Skeletal muscle tissue (tissue), 3 donors: ENCODE measurements at regions not wholly inside any gene's neighbourhood (a gene's known extent, or its start where the extent isn't known, plus 50 kb on each side); places are given as distances from the start of the nearest gene placed in this dataset.
"Not testable (repeated sequence)": the region's sequence is repeated elsewhere in the genome, so short reads cannot be mapped to it uniquely, and the experiment has no call there.

ENCODE experiments used
- H3K27ac ChIP-seq: one replicate; pipeline ENCODE4 v1.7.0; 2013; ENCODE audit warnings: mild to moderate bottlenecking, low read depth, low read length, inconsistent platforms
- H3K27me3 ChIP-seq, 3 donors: one replicate each; pipeline ENCODE4 v1.7.0; 2013; ENCODE audit warnings: low read length in 3 of 3; ENCODE audit not compliant: control insufficient read depth in 3 of 3, insufficient read depth in 3 of 3
- H3K36me3 ChIP-seq, 3 donors: one replicate each; pipeline ENCODE4 v1.7.0; 2013; ENCODE audit warnings: low read length in 3 of 3; ENCODE audit not compliant: control insufficient read depth in 3 of 3, insufficient read depth in 3 of 3
- H3K4me1 ChIP-seq, 3 donors: one replicate each; pipeline ENCODE4 v1.7.0; 2013; ENCODE audit warnings: low read length in 3 of 3, mild to moderate bottlenecking in 3 of 3; ENCODE audit not compliant: control insufficient read depth in 3 of 3, insufficient read depth in 3 of 3
- H3K4me3 ChIP-seq, 3 donors: one replicate each; pipeline ENCODE4 v1.7.0; 2013; ENCODE audit warnings: low read length in 3 of 3
- H3K9ac ChIP-seq, 3 donors: one replicate each; pipeline ENCODE4 v1.7.0; 2013; ENCODE audit warnings: low read length in 3 of 3, mild to moderate bottlenecking in 3 of 3, moderate library complexity in 2 of 3, low read depth in 1 of 3
- H3K9me3 ChIP-seq, 3 donors: one replicate each; pipeline ENCODE4 v1.7.0; 2013; ENCODE audit warnings: low read length in 3 of 3; ENCODE audit not compliant: control insufficient read depth in 3 of 3
- donor health status: Osteomylitis.

GRCh38 chr3:125779918-125780317, 184.6 kb upstream of the OSBPL11 start:
- not testable (repeated sequence) for H3K36me3 ChIP-seq, H3K4me3 ChIP-seq, H3K9ac ChIP-seq, H3K9me3 ChIP-seq, H3K4me1 ChIP-seq, H3K27ac ChIP-seq, H3K27me3 ChIP-seq

GRCh38 chr3:125781678-125782077, 186.4 kb upstream of the OSBPL11 start:
- H3K4me1 ChIP-seq, H3K9ac ChIP-seq, H3K27me3 ChIP-seq, H3K27ac ChIP-seq, H3K4me3 ChIP-seq, H3K9me3 ChIP-seq, H3K36me3 ChIP-seq: not testable (repeated sequence)

GRCh38 chr3:125790312-125790711, 178.7 kb upstream of the ROPN1B start:
- not testable (repeated sequence) for H3K4me1 ChIP-seq, H3K27ac ChIP-seq, H3K9me3 ChIP-seq, H3K36me3 ChIP-seq, H3K9ac ChIP-seq, H3K4me3 ChIP-seq, H3K27me3 ChIP-seq

GRCh38 chr3:125791021-125791420, 178.0 kb upstream of the ROPN1B start:
- H3K27me3 ChIP-seq, H3K27ac ChIP-seq, H3K9ac ChIP-seq, H3K4me3 ChIP-seq, H3K9me3 ChIP-seq, H3K36me3 ChIP-seq, H3K4me1 ChIP-seq: not testable (repeated sequence)

GRCh38 chr3:125810010-125810409, 159.0 kb upstream of the ROPN1B start:
- H3K36me3 ChIP-seq, H3K27ac ChIP-seq, H3K9me3 ChIP-seq, H3K4me1 ChIP-seq, H3K9ac ChIP-seq, H3K27me3 ChIP-seq, H3K4me3 ChIP-seq: not testable (repeated sequence)

- not testable (repeated sequence) for H3K27ac ChIP-seq, H3K27me3 ChIP-seq, H3K9me3 ChIP-seq, H3K4me3 ChIP-seq, H3K4me1 ChIP-seq, H3K36me3 ChIP-seq, H3K9ac ChIP-seq
These were observed 146.8 kb upstream of the ROPN1B start for GRCh38 chr3:125822175-125822574.

- H3K9me3 ChIP-seq, H3K27ac ChIP-seq, H3K4me3 ChIP-seq, H3K4me1 ChIP-seq, H3K9ac ChIP-seq, H3K36me3 ChIP-seq, H3K27me3 ChIP-seq: not testable (repeated sequence)
These were observed 137.8 kb upstream of the ROPN1B start for GRCh38 chr3:125831005-125831750.

- not testable (repeated sequence) for H3K27me3 ChIP-seq, H3K27ac ChIP-seq, H3K36me3 ChIP-seq, H3K4me1 ChIP-seq, H3K9me3 ChIP-seq, H3K4me3 ChIP-seq, H3K9ac ChIP-seq
These were observed 133.4 kb upstream of the ROPN1B start for GRCh38 chr3:125835562-125835961.

- not testable (repeated sequence) for H3K4me1 ChIP-seq, H3K9ac ChIP-seq, H3K27me3 ChIP-seq, H3K9me3 ChIP-seq, H3K4me3 ChIP-seq, H3K36me3 ChIP-seq, H3K27ac ChIP-seq
These were observed 132.9 kb upstream of the ROPN1B start for GRCh38 chr3:125836011-125836551.

- not testable (repeated sequence) for H3K27ac ChIP-seq, H3K36me3 ChIP-seq, H3K27me3 ChIP-seq, H3K4me1 ChIP-seq, H3K9me3 ChIP-seq, H3K4me3 ChIP-seq, H3K9ac ChIP-seq
These were observed 132.2 kb upstream of the ROPN1B start for GRCh38 chr3:125836786-125837185.

GRCh38 chr3:125838857-125839256, 130.1 kb upstream of the ROPN1B start:
- not testable (repeated sequence) for H3K27me3 ChIP-seq, H3K36me3 ChIP-seq, H3K9me3 ChIP-seq, H3K4me1 ChIP-seq, H3K27ac ChIP-seq, H3K9ac ChIP-seq, H3K4me3 ChIP-seq
